Prostate gland (tissue), 2 donors: ENCODE measurements at regions not wholly inside any gene's neighbourhood (a gene's known extent, or its start where the extent isn't known, plus 50 kb on each side); places are given as distances from the start of the nearest gene placed in this dataset.

Experiments used
- CTCF ChIP-seq, 4 experiments: fragments of 200-600 bp in 2 of 4; fragments of 450-650 bp in 2 of 4; sonication (generic) in 2 of 4; IDR thresholded peaks; 1 replicate in 3 of 4; 2 replicates in 1 of 4; pipeline ENCODE4 v1.5.1; 2016 to 2019; ENCODE audit warnings: antibody characterized with exemption in 4 of 4, mild to moderate bottlenecking in 2 of 4, moderate library complexity in 2 of 4
- POLR2A ChIP-seq: fragments of 450-650 bp; IDR thresholded peaks from one replicate; pipeline ENCODE4 v1.6.1; 2016; ENCODE audit warnings: antibody characterized with exemption, mild to moderate bottlenecking
- POLR2AphosphoS5 ChIP-seq: sonication (generic); formaldehyde crosslinking; IDR thresholded peaks from one replicate; pipeline ENCODE4 v1.6.1; 2017; ENCODE audit warnings: antibody characterized with exemption

GRCh38 chr5:50343715-50344114 is 97.4 kb downstream of the EMB start:
- TF ChIP-seq CTCF (IDR thresholded peaks at IDR 0.05) (no peak), POLR2AphosphoS5 (no peak), POLR2A (no peak)
